ENCODE measurements at regions not wholly inside any gene's neighbourhood (a gene's known extent, or its start where the extent isn't known, plus 50 kb on each side); places are given as distances from the start of the nearest gene placed in this dataset.

GRCh38 chr3:28008235-28008634, 233.2 kb upstream of the CMC1 start:
- H3K4me3 Mint-ChIP-seq (ENCODE audit: unreplicated experiment): no peak overlapping the region
- H3K27me3 Mint-ChIP-seq (ENCODE audit: insufficient read depth, unreplicated experiment): no peaks in the 10 kb centered on the region
- ChIA-PET POLR2A (interaction anchor here (0.7 kb wide), 1 partner anchor 1893 kb away, joined by 3 read pairs; no protein-coding TSS in a partner anchor), CTCF (no interaction called here)
- no TSS peak for BruUV-seq (replicated peaks)
- TF ChIP-seq, protein P1, sequence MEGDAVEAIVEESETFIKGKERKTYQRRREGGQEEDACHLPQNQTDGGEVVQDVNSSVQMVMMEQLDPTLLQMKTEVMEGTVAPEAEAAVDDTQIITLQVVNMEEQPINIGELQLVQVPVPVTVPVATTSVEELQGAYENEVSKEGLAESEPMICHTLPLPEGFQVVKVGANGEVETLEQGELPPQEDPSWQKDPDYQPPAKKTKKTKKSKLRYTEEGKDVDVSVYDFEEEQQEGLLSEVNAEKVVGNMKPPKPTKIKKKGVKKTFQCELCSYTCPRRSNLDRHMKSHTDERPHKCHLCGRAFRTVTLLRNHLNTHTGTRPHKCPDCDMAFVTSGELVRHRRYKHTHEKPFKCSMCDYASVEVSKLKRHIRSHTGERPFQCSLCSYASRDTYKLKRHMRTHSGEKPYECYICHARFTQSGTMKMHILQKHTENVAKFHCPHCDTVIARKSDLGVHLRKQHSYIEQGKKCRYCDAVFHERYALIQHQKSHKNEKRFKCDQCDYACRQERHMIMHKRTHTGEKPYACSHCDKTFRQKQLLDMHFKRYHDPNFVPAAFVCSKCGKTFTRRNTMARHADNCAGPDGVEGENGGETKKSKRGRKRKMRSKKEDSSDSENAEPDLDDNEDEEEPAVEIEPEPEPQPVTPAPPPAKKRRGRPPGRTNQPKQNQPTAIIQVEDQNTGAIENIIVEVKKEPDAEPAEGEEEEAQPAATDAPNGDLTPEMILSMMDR (IDR thresholded peaks at IDR 0.05; ENCODE audit: unreplicated experiment): no peak
- H3K27ac Mint-ChIP-seq (ENCODE audit: low read depth, unreplicated experiment): no peak overlapping the region
- no peak for DNase-seq (ENCODE audit: unreplicated experiment)
- intact Hi-C loops (cut with micrococcal nuclease): no loop called here
- no peaks in the 10 kb centered on the region for H3K9me3 Mint-ChIP-seq (ENCODE audit: unreplicated experiment)
- H3K36me3 Mint-ChIP-seq (ENCODE audit: insufficient read depth, unreplicated experiment): no peaks in the 10 kb centered on the region
- H3K4me1 Mint-ChIP-seq (ENCODE audit: insufficient read depth, unreplicated experiment): peaks cover 8% of the 10 kb centered on the region

DNA sequence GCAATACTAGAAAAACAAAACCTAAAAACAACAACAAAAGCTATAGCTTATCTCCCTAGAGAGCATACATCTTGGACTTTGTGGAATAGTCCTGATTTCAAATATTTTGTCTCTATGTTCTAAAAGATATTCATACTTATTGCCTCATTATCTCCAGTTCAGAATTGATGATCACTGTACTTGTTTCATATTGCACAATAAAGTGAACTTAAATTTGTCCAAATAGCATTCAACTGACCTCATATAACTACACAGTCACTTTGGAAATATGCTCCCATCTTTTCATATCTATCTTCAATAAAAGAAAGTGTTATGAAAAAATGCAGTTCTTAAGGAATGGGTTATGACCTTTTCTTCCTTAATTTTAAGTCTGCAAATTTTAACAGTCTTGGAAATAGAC, 228.6 kb upstream of the CMC1 start:
- no TSS peak for BruUV-seq (replicated peaks)
- no peak for DNase-seq (ENCODE audit: unreplicated experiment)

DNA sequence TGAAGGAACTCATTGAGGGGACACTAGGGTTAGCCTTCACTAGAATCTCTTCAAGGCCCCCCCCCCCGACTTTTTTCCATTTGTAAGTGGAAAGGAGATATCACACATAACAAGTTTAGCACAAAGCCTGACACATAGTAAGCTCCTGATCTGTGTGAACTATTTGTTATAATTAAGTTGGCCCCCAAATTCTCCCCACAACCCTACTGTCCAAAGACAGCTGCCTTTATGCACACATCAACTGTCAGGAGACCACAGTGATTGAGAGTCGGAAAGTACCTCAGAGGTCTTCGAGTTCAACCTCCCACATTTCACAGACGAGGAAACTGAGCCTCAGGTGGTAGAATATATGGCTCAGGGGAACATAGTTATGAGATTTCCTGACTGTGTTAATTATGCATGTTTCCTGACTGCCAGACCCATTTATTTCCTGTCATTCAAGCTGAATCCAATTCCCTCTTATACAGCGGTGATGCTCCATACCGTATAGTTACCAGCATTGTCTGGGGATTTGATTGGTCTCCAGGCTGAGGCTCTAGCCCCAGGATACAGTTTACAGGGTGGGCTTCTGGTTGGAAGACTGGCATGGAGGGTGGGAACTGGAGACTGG, 227.4 kb upstream of the CMC1 start:
- ChIA-PET POLR2A (interaction anchor here (0.6 to 1.3 kb wide), 2 partner anchors 10 to 107 kb away, joined by 3 to 4 read pairs; no protein-coding TSS in a partner anchor), CTCF (interaction anchor here (0.6 to 1.8 kb wide), 6 partner anchors 10 to 583 kb away, joined by 3 to 6 read pairs (median 3); no protein-coding TSS in a partner anchor)
- intact Hi-C loops (cut with micrococcal nuclease): no loop called here
- no peaks in the 10 kb centered on the region for H3K27me3 Mint-ChIP-seq (ENCODE audit: insufficient read depth, unreplicated experiment)
- H3K27ac Mint-ChIP-seq (ENCODE audit: low read depth, unreplicated experiment): no peak overlapping the region
- BruUV-seq (replicated peaks): no TSS peak
- peaks cover 9% of the 10 kb centered on the region for H3K4me1 Mint-ChIP-seq (ENCODE audit: insufficient read depth, unreplicated experiment)
- H3K9me3 Mint-ChIP-seq (ENCODE audit: unreplicated experiment): no peaks in the 10 kb centered on the region
- TF ChIP-seq, protein P1 (IDR thresholded peaks at IDR 0.05; ENCODE audit: unreplicated experiment): no peak
- DNase-seq (ENCODE audit: unreplicated experiment): no peak
- no peaks in the 10 kb centered on the region for H3K36me3 Mint-ChIP-seq (ENCODE audit: insufficient read depth, unreplicated experiment)
- no peak overlapping the region for H3K4me3 Mint-ChIP-seq (ENCODE audit: unreplicated experiment)

More for the DNA sequence above, 228.6 kb upstream of the CMC1 start:
- intact Hi-C loops (cut with micrococcal nuclease): no loop called here
- Mint-ChIP-seq H3K4me3 (ENCODE audit: unreplicated experiment) (no peak overlapping the region), H3K27ac (ENCODE audit: low read depth, unreplicated experiment) (no peak overlapping the region), H3K27me3 (ENCODE audit: insufficient read depth, unreplicated experiment) (no peaks in the 10 kb centered on the region), H3K36me3 (ENCODE audit: insufficient read depth, unreplicated experiment) (no peaks in the 10 kb centered on the region), H3K9me3 (ENCODE audit: unreplicated experiment) (no peaks in the 10 kb centered on the region), H3K4me1 (ENCODE audit: insufficient read depth, unreplicated experiment) (peaks cover 9% of the 10 kb centered on the region)
- ChIA-PET POLR2A (interaction anchor here (1.1 to 1.3 kb wide), 2 partner anchors 9 to 153 kb away, joined by 3 to 4 read pairs; no protein-coding TSS in a partner anchor), CTCF (interaction anchor here (1.0 to 1.8 kb wide), 2 partner anchors 27 to 107 kb away, joined by 3 to 5 read pairs; no protein-coding TSS in a partner anchor)
- TF ChIP-seq, protein P1 (IDR thresholded peaks at IDR 0.05; ENCODE audit: unreplicated experiment): no peak

GRCh38 chr3:28018925-28019718, 222.3 kb upstream of the CMC1 start:
- no peaks in the 10 kb centered on the region for H3K4me1 Mint-ChIP-seq (ENCODE audit: insufficient read depth, unreplicated experiment)
- DNase-seq (ENCODE audit: unreplicated experiment): no peak
- no TSS peak for BruUV-seq (replicated peaks)
- peaks cover 6% of the 10 kb centered on the region for H3K36me3 Mint-ChIP-seq (ENCODE audit: insufficient read depth, unreplicated experiment)
- ChIA-PET CTCF (interaction anchor here (1.1 kb wide), 1 partner anchor 21 kb away, joined by 3 read pairs; no protein-coding TSS in a partner anchor), POLR2A (interaction anchor here (1.4 kb wide), 1 partner anchor 9 kb away, joined by 3 read pairs; no protein-coding TSS in a partner anchor)
- intact Hi-C loops (cut with micrococcal nuclease): no loop called here
- no peak overlapping the region for H3K27ac Mint-ChIP-seq (ENCODE audit: low read depth, unreplicated experiment)
- no peaks in the 10 kb centered on the region for H3K27me3 Mint-ChIP-seq (ENCODE audit: insufficient read depth, unreplicated experiment)
- TF ChIP-seq, protein P1 (IDR thresholded peaks at IDR 0.05; ENCODE audit: unreplicated experiment): no peak
- peaks cover 13% of the 10 kb centered on the region for H3K9me3 Mint-ChIP-seq (ENCODE audit: unreplicated experiment)
- no peak overlapping the region for H3K4me3 Mint-ChIP-seq (ENCODE audit: unreplicated experiment)
